RWPE1 (cell line): ENCODE measurements at regions not wholly inside any gene's neighbourhood (a gene's known extent, or its start where the extent isn't known, plus 50 kb on each side); places are given as distances from the start of the nearest gene placed in this dataset.
"Not testable (repeated sequence)": the region's sequence is repeated elsewhere in the genome, so short reads cannot be mapped to it uniquely, and the experiment has no call there.

Experiments
- CTCF ChIA-PET: fragments of 350-600 bp; sonication (Branson Sonifier 250); formaldehyde crosslinking; extraction: SDS; loops from one replicate; lab custom pipeline; 2021; lab: Yijun Ruan, JAX
- POLR2A ChIA-PET: fragments of 400-600 bp; formaldehyde crosslinking; extraction: SDS; loops from one replicate; lab custom pipeline; 2020; ENCODE audit warnings: antibody characterized with exemption; ENCODE audit not compliant: low non-redundant PET; lab: Yijun Ruan, JAX
- DNase-seq: peaks from one replicate; pipeline ENCODE4 v3.0.0; 2012; ENCODE audit warnings: low spot score
- H3K27ac ChIP-seq: fragments of 450-650 bp; 2 replicates; pipeline ENCODE4 v1.5.1; 2017
- CTCF ChIP-seq: fragments of 450-650 bp; conservative IDR thresholded peaks from 2 replicates; pipeline ENCODE4 v1.5.1; 2017; ENCODE audit warnings: low read depth, mild to moderate bottlenecking

- POLR2A ChIA-PET, DNase-seq, H3K27ac ChIP-seq: not testable (repeated sequence)
- peak; percentile 85 for TF ChIP-seq CTCF
- CTCF ChIA-PET = interaction anchor here (0.6 kb wide), 1 partner anchor 100 kb away, joined by 4 read pairs; no protein-coding TSS in a partner anchor
These were observed 900.5 kb upstream of the DEFB115 start for GRCh38 chr20:30356854-30357467.

GRCh38 chr20:30361756-30362155, 895.7 kb upstream of the DEFB115 start:
- POLR2A ChIA-PET, H3K27ac ChIP-seq, CTCF ChIA-PET, DNase-seq: not testable (repeated sequence)

GRCh38 chr20:30376430-30376766, 881.1 kb upstream of the DEFB115 start:
- H3K27ac ChIP-seq = peak overlapping the region; percentile 74; the same call in 1 of the 2 replicates
- POLR2A ChIA-PET, CTCF ChIA-PET, DNase-seq: not testable (repeated sequence)

GRCh38 chr20:30376767-30377658, 880.5 kb upstream of the DEFB115 start:
- peak; percentile 35; the same call in 1 of the 2 replicates for TF ChIP-seq CTCF
- peak; percentile 66 for DNase-seq
- POLR2A ChIA-PET = no interaction called here
- CTCF ChIA-PET = no interaction called here
- H3K27ac ChIP-seq = peak overlapping the region; percentile 74

- CTCF ChIA-PET, POLR2A ChIA-PET, H3K27ac ChIP-seq, DNase-seq: not testable (repeated sequence)
These were observed 879.1 kb upstream of the DEFB115 start for GRCh38 chr20:30378317-30378716.

- POLR2A ChIA-PET, H3K27ac ChIP-seq, DNase-seq, CTCF ChIA-PET: not testable (repeated sequence)
These were observed 878.7 kb upstream of the DEFB115 start for GRCh38 chr20:30378721-30379120.

- POLR2A ChIA-PET, DNase-seq, H3K27ac ChIP-seq, CTCF ChIA-PET: not testable (repeated sequence)
These were observed 872.6 kb upstream of the DEFB115 start for GRCh38 chr20:30384841-30385240.

- DNase-seq, H3K27ac ChIP-seq, CTCF ChIA-PET, POLR2A ChIA-PET: not testable (repeated sequence)
These were observed 871.4 kb upstream of the DEFB115 start for GRCh38 chr20:30386099-30386498.

- CTCF ChIA-PET, DNase-seq, H3K27ac ChIP-seq, POLR2A ChIA-PET: not testable (repeated sequence)
These were observed 869.6 kb upstream of the DEFB115 start for GRCh38 chr20:30387823-30388222.

- CTCF ChIA-PET, POLR2A ChIA-PET, DNase-seq, H3K27ac ChIP-seq: not testable (repeated sequence)
These were observed 863.9 kb upstream of the DEFB115 start for GRCh38 chr20:30393523-30393922.

GRCh38 chr20:30397111-30397510, 860.4 kb upstream of the DEFB115 start:
- DNase-seq, H3K27ac ChIP-seq, CTCF ChIA-PET: not testable (repeated sequence)
- POLR2A ChIA-PET = interaction anchor here (0.6 kb wide), 1 partner anchor 278 kb away, joined by 7 read pairs; no protein-coding TSS in a partner anchor

GRCh38 chr20:30405061-30405460, 852.4 kb upstream of the DEFB115 start:
- POLR2A ChIA-PET, CTCF ChIA-PET, DNase-seq, H3K27ac ChIP-seq: not testable (repeated sequence)

GRCh38 chr20:30405585-30405984, 851.9 kb upstream of the DEFB115 start:
- DNase-seq, POLR2A ChIA-PET, CTCF ChIA-PET, H3K27ac ChIP-seq: not testable (repeated sequence)

- H3K27ac ChIP-seq, DNase-seq, CTCF ChIA-PET, POLR2A ChIA-PET: not testable (repeated sequence)
These were observed 851.1 kb upstream of the DEFB115 start for GRCh38 chr20:30406370-30406769.
